K562 (cell line): ENCODE measurements at regions not wholly inside any gene's neighbourhood (a gene's known extent, or its start where the extent isn't known, plus 50 kb on each side); places are given as distances from the start of the nearest gene placed in this dataset.

Source experiments
- BMI1 ChIP-seq: fragments of 150-350 bp; IDR thresholded peaks from 2 replicates; pipeline ENCODE4 v1.6.1; 2014; ENCODE audit warnings: low read length
- CTCF ChIP-seq, 3 experiments: IDR thresholded peaks in 2 of 3; conservative IDR thresholded peaks in 1 of 3; 2 replicates each; pipeline ENCODE4 v1.5.1; 2011 to 2012; ENCODE audit warnings: low read length in 3 of 3, mild to moderate bottlenecking in 3 of 3, control low read depth in 2 of 3, improper control_type of control experiment in 1 of 3, inconsistent platforms in 1 of 3, low read depth in 1 of 3, mixed read lengths in 1 of 3, moderate library complexity in 1 of 3; ENCODE audit not compliant: insufficient read depth in 2 of 3
- GATAD2A ChIP-seq: fragments of 450-650 bp; IDR thresholded peaks from 2 replicates; pipeline ENCODE4 v1.6.1; 2017
- PHF21A ChIP-seq: fragments of 450-650 bp; IDR thresholded peaks from 2 replicates; pipeline ENCODE4 v1.6.1; 2017; ENCODE audit warnings: low read depth, borderline replicate concordance
- ZC3H11A ChIP-seq: IDR thresholded peaks from 2 replicates; pipeline ENCODE4 v1.6.1; 2012; ENCODE audit warnings: low read depth, low read length, improper control_type of control experiment

DNA sequence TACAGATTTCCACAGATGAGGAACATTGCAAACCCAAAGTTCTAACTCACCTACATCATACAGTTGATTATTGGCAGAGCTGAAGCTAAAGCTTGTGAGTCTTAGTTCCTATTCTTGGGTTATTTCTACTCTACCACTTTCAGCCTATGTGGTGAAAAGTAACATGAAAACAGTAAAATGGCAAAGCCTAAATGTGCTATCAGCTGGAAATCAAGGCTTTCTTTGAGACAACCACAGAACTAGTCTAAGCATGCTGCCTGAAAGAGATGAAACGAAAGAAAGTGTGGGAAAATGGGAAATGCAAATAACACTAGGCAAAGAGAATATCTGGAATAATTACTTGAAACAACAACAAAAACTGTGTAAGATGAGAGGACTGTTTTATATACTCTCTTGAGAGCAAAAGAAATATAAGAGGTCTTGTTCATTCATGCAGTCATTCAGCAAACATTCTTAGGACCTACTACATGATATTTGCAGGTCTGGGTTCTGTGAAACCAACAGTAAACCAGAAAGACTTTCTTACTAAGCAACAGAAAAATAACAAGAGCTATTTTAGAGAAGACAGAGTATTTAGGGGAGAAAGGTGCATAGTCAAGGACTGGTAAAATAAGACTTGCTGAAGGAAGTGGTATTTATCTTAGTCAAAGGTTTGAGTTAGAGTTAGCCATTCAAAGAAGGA lies 437.1 kb downstream of the HTR7 start:
- no peak for TF ChIP-seq GATAD2A
- TF ChIP-seq PHF21A: no peak
- no peak for TF ChIP-seq BMI1
- TF ChIP-seq CTCF (IDR thresholded peaks at IDR 0.05 in 2 of 3, conservative IDR thresholded peaks at IDR 0.05 in 1 of 3; ENCODE audit: insufficient read depth in 2 of 3, low read depth in 1 of 3, low read length in 3 of 3): no peak
- no peak for TF ChIP-seq ZC3H11A
